ENCODE measurements at regions not wholly inside any gene's neighbourhood (a gene's known extent, or its start where the extent isn't known, plus 50 kb on each side); places are given as distances from the start of the nearest gene placed in this dataset.

GRCh38 chr4:89551191-89551590 is 243.6 kb upstream of the GPRIN3 start:
- DNase-seq (ENCODE audit: low read depth in 2 of 2), result no peak

GRCh38 chr4:89549907-89550306 is 242.3 kb upstream of the GPRIN3 start:
- no peak for DNase-seq (ENCODE audit: low read depth in 2 of 2)

GRCh38 chr4:89545315-89545714 is 237.7 kb upstream of the GPRIN3 start:
- DNase-seq (ENCODE audit: low read depth in 2 of 2), result no peak

- no peak for DNase-seq (ENCODE audit: low read depth in 2 of 2)
These were observed 234.4 kb upstream of the GPRIN3 start for GRCh38 chr4:89541998-89542397.

GRCh38 chr4:89539797-89540711 is 232.5 kb upstream of the GPRIN3 start:
- no peak for DNase-seq (ENCODE audit: low read depth in 2 of 2)

GRCh38 chr4:89539374-89539773 is 231.8 kb upstream of the GPRIN3 start:
- DNase-seq (ENCODE audit: low read depth in 2 of 2), result no peak

GRCh38 chr4:89538886-89539285 is 231.3 kb upstream of the GPRIN3 start:
- DNase-seq (ENCODE audit: low read depth in 2 of 2), result no peak

- no peak for DNase-seq (ENCODE audit: low read depth in 2 of 2)
These were observed 230.6 kb upstream of the GPRIN3 start for GRCh38 chr4:89538171-89538570.

- no peak for DNase-seq (ENCODE audit: low read depth in 2 of 2)
These were observed 229.7 kb upstream of the GPRIN3 start for GRCh38 chr4:89537281-89537680.

GRCh38 chr4:89535251-89535650 is 227.7 kb upstream of the GPRIN3 start:
- DNase-seq (ENCODE audit: low read depth in 2 of 2), result no peak

GRCh38 chr4:89534356-89534755 is 226.8 kb upstream of the GPRIN3 start:
- no peak for DNase-seq (ENCODE audit: low read depth in 2 of 2)

GRCh38 chr4:89531932-89532640 is 224.5 kb upstream of the GPRIN3 start:
- no peak for DNase-seq (ENCODE audit: low read depth in 2 of 2)

GRCh38 chr4:89528526-89529133 is 221.0 kb upstream of the GPRIN3 start:
- DNase-seq (ENCODE audit: low read depth in 2 of 2), result no peak

GRCh38 chr4:89521826-89522225 is 214.2 kb upstream of the GPRIN3 start:
- DNase-seq (ENCODE audit: low read depth in 2 of 2), result no peak

GRCh38 chr4:89519771-89520320 is 212.2 kb upstream of the GPRIN3 start:
- DNase-seq (ENCODE audit: low read depth in 2 of 2), result no peak

GRCh38 chr4:89518259-89518658 is 210.7 kb upstream of the GPRIN3 start:
- DNase-seq (ENCODE audit: low read depth in 2 of 2), result no peak

- DNase-seq (ENCODE audit: low read depth in 2 of 2), result no peak
These were observed 207.2 kb upstream of the GPRIN3 start for GRCh38 chr4:89514811-89515210.

- no peak for DNase-seq (ENCODE audit: low read depth in 2 of 2)
These were observed 204.2 kb upstream of the GPRIN3 start for GRCh38 chr4:89511776-89512175.

GRCh38 chr4:89509708-89510281 is 202.2 kb upstream of the GPRIN3 start:
- DNase-seq (ENCODE audit: low read depth in 2 of 2), result no peak

GRCh38 chr4:89506866-89507491 is 199.4 kb upstream of the GPRIN3 start:
- DNase-seq (ENCODE audit: low read depth in 2 of 2), result no peak

GRCh38 chr4:89502581-89502980 is 195.0 kb upstream of the GPRIN3 start:
- DNase-seq (ENCODE audit: low read depth in 2 of 2), result no peak

All from stimulated activated CD8-positive, alpha-beta memory T cell treated with anti-CD3 and anti-CD28 coated beads, Interleukin-15, amount 100 ng/mL, for 4 hours (primary cell).